ENCODE measurements at regions not wholly inside any gene's neighbourhood (a gene's known extent, or its start where the extent isn't known, plus 50 kb on each side); places are given as distances from the start of the nearest gene placed in this dataset.
"Not testable (repeated sequence)": the region's sequence is repeated elsewhere in the genome, so short reads cannot be mapped to it uniquely, and the experiment has no call there.

DNA sequence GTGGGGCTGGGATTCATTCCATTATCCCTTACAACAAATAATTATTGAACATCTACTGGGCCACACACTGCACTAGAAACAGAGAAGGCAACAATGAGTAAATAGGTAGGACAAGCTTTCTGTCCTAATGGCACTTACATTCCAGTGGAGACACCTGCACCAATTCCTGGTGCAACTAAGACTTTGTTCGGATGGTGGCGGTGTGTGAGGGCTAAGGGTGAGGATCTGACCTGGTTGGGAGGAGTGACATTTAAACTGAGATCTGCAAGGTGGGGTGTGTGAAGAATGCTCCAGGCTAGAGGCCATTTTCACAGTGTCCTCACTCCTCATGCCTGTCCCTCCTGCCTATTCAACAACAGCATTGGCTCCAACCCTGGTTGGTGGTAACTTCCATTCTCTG is 510.0 kb downstream of the XYLT1 start:
- DNase-seq = no peak

DNA sequence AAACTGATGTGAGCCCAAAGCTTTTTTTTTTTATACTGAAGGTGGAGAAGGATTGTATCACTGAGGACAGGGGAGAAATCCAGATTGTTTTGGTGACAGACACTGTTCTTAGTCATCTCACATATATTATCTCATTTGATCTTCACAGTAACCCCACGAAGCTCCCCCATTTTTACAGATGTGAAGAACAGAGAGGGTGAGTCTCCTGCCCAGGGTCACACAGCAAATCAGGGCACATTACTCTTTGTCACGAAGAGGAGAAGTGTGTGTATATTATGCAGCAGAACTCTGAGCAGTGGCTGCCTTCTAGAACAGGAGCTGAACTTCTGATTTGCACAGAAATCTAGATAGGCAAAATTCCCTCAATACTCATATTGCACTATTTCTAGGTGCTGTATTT is 504.3 kb downstream of the XYLT1 start:
- DNase-seq = no peak

DNA sequence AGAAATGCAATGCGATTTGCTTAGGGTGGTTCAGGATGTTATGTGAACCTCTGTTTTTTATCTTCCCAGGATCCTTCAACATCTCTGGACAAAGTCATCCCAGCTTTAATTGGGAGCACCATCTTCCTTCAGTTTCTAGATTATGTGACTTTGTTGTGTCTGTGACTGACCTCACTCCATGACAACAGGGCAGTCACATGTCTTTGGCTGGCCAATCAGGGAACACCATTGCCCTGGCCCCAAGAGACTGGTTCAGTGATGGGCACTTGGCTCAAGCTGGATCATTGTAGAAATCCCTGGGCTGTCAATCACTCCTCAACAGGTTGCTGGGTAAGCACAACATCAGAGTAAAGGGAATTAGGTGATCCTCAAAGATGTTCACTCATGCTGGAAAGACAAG is 499.7 kb downstream of the XYLT1 start:
- DNase-seq = no peak

DNA sequence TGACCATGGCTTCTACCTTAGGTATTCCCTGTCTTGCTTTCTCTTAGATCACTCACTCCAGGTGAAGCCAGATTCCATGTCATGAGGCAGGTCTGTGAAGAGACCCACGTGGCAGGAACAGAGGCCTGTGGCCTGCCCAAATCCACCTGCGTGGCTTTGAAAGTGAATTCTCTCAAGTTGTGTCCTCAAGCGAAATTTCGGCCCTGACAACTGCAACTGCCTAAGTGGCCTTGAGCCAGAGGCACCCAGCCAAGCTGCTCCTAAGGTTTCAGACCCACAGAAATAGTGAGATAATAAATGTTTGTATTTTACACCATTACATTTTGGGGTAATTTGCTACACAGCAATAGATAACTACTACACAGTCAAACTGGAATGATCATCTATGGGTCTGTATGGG is 497.9 kb downstream of the XYLT1 start:
- DNase-seq = no peak

DNA sequence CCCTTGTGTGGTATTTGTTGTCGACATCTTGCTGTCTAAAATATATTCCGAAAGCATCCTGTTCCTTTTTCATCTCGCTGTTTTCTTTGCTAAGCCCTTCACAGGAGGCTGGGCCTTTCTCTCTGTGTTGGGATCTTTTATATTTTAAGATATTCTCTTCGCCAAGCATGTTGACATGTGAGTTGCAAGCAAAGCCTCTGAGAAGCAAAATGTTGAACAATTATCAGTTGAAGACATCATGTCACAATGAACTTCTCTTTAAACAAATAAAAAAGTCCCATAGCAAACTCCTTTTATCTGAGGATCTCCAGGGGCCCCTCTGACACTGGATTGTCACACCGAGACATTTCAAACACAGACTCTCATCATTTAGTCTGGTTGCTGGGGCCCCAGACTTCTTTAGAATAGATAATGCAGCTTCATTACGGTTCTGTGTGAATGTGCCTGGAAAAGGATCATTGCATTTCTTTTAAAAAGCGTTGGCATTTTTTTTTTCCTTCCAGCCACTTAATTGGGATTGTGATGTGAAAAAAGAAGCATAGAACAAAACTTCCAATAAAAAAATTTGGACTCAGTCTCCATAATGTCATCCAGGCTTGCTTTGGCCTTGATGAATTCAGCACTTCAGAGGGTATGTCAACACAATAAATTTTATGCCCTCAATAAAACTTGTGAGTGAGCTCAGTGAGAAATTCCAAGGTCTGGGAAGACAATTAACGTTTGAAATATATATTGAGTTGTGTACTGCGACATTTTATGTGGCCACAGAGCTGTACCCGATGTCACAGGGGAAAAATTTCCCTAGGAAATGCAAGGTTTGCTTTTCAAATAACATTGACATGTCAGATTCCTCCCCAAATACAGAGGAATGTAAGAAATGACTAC is 496.8 kb downstream of the XYLT1 start:
- no peak for DNase-seq

DNA sequence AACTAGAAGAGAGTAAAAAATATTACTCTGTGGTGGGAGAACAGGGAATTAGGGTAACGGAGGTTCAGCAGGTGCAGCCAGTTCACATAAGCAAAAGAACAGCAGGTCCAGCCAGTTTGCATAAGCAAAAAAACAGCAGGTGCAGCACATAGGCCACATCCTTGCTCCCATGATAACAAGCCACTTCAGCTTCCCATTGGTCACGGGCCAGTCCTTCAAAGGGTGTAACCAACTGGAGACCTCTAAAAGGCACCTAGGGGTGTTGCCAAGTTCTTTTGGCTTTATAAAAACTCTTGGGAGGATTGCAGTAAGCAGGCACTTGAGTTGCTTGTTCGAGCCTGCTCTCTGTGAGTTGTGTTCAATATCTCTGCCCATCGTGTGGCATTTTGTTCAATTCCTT is 488.1 kb downstream of the XYLT1 start:
- DNase-seq = no peak

DNA sequence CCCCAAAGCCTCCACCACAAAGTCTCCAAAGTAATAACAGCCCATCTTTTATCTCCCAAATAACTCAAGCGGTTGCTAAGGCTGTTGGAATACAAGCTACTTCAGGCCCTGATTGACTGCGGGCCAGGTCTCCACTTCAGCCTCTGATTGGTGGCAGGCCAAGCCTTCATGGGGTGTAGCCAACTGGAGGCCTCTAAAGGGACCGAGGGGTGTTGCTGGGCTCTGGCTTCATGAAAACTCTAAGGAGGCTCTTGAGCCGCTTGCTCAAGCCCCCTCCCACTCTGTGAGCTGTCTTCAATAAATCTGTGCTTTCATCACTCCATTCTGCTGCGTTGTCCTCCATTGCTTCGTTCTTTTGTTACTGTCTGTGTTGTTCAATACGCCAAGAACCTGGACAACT is 487.2 kb downstream of the XYLT1 start:
- no peak for DNase-seq

DNA sequence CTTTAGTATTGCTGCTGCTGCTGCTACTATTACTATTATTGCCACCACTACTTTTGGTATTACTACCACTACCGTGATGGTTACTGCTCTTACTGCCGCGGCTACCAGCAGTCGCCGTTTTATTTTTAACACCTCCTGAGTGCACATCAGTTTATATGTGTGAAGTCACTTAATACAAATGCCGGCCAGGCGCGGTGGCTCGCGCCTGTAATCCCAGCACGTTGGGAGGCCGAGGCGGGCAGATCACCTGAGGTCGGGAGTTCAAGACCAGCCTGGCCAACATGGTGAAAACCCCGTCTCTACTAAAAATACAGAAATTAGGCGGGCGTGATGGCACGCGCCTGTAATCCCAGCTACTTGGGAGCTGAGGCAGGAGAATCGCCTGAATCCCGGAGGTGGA is 486.7 kb downstream of the XYLT1 start:
- DNase-seq = not testable (repeated sequence)

DNA sequence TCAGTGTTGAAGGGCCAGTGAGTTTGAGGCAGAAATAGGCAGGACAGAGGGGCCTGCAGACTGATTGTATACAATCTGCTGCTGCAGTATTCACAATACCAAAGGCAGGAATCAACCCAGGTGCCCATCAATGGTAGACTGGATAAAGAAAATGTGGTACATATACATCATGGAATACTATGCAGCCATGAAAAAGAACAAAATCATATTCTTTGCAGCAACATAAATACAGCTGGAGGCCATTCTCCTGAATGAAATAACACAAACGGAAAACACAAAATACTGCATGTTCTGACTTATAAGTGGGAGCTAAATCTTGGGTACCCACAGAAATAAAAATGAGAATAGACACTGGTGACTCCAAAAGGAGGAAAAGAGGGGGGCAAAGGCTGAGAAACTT is 485.1 kb downstream of the XYLT1 start:
- DNase-seq = no peak

DNA sequence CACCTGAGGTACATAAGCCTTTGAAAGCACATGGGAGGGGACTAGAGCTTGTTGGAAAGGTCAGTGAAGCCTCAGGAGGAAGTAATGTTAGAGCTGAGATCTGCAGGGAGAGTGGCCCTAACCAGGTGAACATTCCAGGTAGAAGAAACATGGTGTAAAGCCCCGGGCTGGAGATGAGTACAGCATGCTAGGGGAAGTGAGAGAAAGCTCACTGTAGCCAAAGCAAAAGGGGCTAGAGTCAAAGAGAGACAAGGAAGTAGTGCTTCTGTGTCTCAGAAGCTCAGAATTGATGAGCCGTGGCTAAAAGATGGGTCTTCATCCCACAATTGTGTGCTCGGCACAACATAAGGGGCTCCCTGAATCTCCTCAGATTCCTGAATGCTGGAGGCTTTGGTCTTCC is 481.8 kb downstream of the XYLT1 start:
- no peak for DNase-seq

DNA sequence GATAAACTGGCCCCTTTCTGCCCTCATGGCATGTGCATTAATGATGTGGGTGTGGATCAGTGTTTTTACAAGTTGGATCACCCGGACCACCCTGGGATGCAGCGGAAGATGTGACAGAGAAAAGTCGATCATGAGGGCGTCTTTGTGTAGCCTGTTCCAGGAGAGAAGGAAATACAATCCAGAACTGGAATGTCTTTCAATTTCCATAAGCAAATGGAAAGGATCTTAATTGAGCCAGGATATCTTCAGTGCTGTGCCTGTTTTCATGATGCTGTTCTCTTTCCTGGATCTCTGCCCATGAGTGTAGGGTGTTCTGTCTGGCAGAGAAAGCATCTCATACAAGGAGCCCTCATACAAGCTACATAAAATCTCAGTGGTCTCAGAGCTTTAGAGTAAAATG is 481.4 kb downstream of the XYLT1 start:
- no peak for DNase-seq

DNA sequence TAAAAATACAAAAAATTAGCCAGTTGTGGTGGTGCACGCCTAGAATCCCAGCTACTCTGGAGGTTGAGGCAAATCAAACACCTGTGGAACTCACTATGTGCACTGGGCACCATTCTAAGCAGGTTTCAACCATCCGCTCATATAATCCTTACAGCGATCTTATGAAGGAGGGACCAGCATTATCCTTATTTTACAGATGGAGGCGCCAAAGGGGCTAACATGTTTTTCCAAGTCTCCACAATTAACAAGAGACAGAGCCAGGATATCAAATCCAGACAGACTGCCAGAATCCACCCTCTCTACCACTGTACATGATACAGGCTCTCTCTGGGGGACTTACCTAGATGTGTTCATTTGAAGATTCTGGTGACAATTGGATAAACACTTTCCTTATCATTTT is 479.0 kb downstream of the XYLT1 start:
- no peak for DNase-seq

DNA sequence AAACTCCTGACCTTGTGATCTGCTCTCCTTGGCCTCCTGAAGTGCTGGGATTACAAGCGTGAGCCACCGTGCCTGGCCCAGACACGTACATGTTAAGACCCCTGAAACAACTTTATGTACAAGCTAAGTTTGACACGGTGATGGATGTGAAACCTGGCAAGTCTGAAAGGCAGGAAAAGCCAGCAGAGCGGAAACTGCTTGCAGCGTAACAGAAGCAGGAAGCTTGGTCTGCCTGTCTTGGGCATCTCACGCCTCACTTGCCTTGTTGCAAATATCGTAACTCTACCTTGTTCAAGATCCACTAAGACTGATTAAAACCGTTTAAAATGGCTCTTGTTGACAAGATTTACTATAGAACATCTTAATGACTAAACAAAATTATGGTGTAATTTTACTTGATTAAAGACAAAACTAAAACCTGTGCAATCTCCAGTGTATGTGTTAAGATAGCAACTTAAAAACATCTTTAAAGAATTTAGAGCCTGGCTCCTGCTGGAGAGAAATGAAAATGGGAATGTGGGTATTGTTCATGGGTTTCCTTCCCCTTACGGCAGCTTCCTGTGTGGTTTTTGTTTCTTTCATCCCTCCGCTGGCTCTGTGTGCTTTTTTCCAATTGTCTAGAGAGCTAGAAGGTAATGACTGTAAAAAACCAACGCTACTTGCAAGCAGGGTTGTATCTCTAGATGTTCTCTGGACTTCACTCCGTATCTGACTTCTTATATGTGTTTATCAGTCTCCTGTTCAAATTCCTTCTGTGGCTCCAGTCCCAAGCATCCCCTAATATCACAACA is 477.6 kb downstream of the XYLT1 start:
- no peak for DNase-seq

DNA sequence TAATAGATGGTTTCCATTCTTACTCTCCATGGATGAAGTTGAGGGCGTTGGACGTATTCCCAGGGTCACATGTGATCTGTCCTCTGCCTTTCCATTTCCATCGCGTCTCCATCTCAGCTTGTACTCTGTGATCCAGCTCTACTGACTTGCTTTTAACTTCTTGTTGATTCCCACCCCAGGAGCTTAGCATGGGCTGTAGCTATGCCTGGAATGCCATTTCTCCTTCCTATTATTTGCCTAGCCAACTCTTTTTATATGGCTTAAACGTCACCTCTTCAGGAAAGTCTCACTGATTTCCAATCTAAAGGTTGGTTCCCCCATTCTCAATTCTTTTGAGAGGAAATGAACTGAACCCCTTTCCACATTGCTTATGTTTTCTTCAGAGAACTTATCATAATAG is 475.9 kb downstream of the XYLT1 start:
- no peak for DNase-seq

DNA sequence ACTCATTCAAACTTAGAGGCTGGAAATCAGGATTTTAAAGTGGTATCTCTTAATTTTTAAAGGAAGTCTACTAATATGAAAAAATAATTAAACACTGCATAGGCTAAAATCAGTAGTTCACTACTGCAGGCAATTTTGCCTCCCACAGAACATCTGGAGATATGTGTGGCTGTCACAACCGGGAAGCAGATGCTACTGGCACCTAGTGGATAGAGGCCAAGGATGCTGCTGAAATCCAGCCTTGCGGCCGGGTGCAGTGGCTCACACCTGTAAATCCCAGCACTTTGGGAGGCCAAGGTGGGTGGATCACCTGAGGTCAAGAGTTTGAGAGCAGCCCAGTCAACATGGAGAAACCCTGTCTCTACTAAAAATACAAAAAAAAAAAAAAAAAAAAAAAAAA is 473.9 kb downstream of the XYLT1 start:
- no peak for DNase-seq

DNA sequence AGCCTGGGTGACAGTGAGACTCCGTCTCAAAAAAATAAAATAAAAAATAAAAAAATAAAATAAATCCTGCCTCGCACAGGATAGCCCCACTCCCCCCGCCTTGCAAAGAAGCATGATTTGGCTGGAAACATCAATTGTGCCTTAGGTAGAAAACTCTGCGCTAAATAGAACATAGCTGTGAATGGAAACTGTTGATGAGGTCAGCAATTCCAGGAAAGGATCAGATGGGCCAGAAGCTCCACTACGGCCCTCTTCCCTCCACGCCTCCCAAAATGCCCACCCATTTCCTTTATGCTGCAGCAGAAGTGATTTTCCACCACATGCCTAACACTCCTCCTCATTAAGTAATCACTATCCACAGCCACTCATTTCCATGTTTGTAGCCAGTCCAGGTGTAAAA is 473.4 kb downstream of the XYLT1 start:
- DNase-seq = no peak

DNA sequence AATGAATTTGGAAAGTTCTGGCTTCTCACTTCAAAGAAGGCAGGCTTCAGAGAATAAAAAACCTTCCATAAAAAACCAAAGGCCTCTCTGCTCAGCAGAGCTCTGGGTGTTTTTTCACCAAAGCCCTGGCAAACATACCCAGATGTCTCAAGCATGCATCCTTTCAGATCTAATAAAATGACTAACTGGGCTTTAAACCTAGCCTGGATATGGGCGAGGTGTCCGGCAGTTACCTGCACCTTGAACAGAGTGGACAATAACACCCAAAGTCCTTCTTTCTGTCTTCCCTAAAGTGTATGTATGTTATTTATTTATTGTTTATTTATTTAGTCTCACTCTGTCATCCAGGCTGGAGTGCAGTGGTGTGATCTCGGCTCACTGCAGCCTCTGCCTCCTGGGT is 469.3 kb downstream of the XYLT1 start:
- no peak for DNase-seq

DNA sequence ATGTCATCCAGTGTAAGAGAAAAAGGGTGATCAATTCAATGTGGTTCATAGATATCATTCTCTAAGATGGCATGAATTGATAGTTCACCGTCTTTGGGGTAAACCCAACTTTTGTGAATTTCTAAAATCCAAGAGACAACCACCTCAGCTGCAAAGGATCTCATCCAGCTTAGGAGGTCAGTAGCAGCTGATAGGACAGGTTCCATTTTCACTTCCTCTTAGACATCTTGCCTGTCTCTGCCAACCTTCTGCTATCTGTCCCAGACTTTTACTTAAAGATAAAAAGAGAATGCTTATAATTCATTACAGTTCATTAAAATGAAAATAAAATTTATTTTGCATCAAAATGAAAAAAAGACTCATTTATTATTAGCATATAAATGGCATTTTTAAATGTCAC is 468.2 kb downstream of the XYLT1 start:
- DNase-seq = no peak

DNA sequence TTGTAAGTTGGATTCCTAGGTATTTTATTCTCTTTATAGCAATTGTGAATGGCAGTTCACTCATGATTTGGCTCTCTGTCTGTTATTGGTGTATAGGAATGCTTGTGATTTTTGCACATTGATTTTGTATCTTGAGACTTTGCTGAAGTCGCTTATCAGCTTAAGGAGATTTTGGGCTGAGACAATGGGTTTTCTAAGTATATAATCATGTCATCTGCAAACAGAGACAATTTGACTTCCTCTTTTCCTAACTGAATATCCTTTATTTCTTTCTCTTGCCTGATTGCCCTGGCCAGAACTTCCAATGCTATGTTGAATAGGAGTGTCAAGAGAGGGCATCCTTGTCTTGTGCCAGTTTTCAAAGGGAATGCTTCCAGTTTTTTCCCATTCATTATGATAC is 464.8 kb downstream of the XYLT1 start:
- DNase-seq = not testable (repeated sequence)

DNA sequence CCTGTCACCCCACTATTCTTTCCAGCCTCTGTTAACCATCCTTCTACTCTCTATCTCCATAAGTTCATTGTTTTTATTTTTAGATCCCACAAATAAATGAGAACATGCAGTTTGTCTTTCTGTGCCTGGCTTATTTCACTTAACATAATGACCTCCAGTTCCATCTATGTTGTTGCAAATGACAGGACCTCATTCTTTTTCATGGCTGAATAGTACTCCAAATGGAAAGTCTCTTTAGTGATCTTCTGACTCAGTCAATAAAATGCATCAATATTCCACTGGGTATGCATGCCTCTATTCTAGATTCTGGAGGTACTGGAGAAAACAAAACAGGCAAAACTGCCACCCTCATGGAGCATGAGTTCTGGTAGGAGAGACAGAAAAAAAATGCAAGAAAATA is 459.0 kb downstream of the XYLT1 start:
- no peak for DNase-seq

DNA sequence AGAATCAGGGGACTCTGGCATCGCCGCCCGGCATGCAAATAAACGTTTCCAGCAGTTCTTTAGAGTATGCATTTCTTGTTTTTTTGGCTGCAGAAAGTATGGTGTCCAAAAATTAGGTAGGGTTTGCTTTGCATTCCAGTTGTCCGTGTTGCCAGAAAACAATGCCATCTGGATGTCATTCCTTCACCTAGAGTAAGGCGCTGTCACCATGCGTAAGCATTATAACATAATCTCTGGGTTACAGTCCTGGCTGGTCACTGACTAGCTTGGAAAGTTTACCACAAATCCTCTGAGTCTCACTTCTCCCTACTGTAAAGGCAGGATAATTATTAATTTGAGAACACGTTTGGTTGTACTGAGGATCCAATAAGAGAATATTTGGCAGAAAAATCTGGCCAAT is 457.7 kb downstream of the XYLT1 start:
- DNase-seq = no peak

DNA sequence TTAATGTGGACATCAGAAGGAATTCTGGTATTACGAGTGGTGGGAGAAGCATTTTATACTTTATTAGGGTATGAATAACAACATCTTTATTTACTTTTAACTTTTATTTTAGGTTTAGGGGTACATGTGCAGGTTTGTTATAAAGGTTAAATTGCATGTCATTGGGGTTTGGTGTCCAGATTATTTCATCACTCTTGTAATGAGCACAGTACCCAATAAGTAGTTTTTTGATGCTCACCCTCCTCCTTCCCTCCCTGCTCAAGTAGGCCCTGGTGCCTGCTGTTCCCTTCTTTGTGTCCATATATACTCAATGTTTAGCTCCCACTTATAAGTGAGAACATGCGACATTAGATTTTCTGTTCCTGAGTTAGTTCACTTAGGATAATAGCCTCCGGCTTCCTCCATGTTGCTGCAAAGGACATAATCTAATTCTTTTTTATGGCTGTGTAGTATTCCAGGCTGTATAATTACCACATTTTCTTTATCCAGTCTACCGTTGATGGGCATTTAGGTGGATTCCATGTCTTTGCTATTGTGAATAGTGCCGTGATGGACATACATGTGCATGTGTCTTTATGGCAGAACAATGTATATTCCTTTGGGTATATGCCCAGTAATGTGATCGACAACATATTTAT is 456.2 kb downstream of the XYLT1 start:
- no peak for DNase-seq

DNA sequence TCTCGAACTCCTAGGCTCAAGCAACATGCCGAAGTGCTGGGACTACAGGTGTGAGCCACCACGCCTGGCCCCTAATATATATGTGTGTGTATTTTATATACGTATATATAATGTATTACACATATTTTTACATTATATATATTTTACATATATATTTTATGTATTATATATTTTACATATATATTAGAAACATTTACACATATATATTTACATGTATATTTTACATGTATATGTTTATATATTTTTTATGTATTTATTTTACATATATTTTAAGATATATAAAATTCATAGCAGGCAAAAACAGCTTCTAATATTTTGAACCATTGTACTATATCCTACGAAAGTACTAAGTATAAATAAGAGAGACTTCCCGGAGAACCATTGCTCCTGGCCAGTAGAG is 455.1 kb downstream of the XYLT1 start:
- no peak for DNase-seq

DNA sequence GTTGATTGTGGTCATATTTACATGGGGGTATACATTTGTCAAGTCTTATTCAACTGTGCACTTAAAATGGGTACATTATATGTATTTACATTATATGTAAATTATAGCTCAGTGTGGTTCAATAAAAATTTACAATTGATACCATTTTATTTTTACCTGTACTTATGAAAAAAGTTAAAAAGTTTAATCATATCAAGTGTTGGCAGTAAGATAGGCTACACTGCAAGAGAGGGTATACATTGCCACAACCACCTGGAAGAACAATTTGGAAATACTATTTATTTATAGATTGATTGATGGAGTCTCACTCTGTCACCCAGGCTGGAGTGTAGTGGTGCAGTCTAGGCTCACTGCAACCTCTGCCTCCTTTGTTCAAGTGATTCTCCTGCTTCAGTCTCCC is 453.3 kb downstream of the XYLT1 start:
- DNase-seq = no peak

All from NCI-H1694 treated with DMSO at 0.1 percent for 48 hours (cell line).